ENCODE measurements at regions not wholly inside any gene's neighbourhood (a gene's known extent, or its start where the extent isn't known, plus 50 kb on each side); places are given as distances from the start of the nearest gene placed in this dataset.

DNA sequence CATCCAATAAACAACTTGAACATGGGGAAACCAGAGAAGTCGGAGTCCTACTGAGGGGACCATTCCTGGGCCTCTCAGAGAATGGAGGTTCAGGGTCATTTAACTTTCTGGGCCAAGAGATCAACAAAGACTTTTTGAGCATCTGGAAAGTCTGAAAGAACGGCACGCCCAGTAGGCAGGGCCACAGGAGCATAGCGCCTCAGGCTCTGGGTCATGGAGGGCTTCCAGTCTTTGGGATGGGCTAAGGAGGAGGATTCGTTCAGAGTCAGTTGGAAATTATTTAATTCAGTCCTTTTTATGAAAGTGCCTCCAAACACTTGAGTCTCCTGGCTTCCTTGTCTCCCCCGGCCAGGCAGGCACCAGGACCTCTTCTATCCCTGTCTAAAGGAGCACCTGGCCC, 101.1 kb upstream of the GLI2 start:
- no peak for TF ChIP-seq ZSCAN20 (CRISPR knock-in tag; IDR thresholded peaks at IDR 0.05; ENCODE audit: borderline replicate concordance)
- no peak for TF ChIP-seq RAD51 (IDR thresholded peaks at IDR 0.05; ENCODE audit: borderline replicate concordance)
- no peak for TF ChIP-seq ZNF24 (IDR thresholded peaks at IDR 0.05)
- no peak for TF ChIP-seq POLR2AphosphoS2 (IDR thresholded peaks at IDR 0.05; ENCODE audit: low read depth, low read length)
- no peak for TF ChIP-seq TARDBP (CRISPR knock-in tag; IDR thresholded peaks at IDR 0.05)
- TF ChIP-seq POLR2A (IDR thresholded peaks at IDR 0.05; ENCODE audit: insufficient read depth in 1 of 2, low read depth in 2 of 2, low read length in 2 of 2), result no peak
- TF ChIP-seq, protein P1, sequence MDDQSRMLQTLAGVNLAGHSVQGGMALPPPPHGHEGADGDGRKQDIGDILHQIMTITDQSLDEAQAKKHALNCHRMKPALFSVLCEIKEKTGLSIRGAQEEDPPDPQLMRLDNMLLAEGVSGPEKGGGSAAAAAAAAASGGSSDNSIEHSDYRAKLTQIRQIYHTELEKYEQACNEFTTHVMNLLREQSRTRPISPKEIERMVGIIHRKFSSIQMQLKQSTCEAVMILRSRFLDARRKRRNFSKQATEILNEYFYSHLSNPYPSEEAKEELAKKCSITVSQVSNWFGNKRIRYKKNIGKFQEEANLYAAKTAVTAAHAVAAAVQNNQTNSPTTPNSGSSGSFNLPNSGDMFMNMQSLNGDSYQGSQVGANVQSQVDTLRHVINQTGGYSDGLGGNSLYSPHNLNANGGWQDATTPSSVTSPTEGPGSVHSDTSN (CRISPR knock-in tag; IDR thresholded peaks at IDR 0.05; ENCODE audit: borderline replicate concordance), result no peak
